CD14-positive monocyte (primary cell): ENCODE measurements at regions not wholly inside any gene's neighbourhood (a gene's known extent, or its start where the extent isn't known, plus 50 kb on each side); places are given as distances from the start of the nearest gene placed in this dataset.

Experiments used
- DNase-seq, 3 donors: peaks; one replicate each; pipeline ENCODE4 v3.0.0-alpha.2; 2011 to 2022
- H2AFZ ChIP-seq: 2 replicates; pipeline ENCODE4 v1.6.0; 2012; ENCODE audit warnings: mild to moderate bottlenecking, low read depth, low read length, inconsistent platforms; ENCODE audit not compliant: insufficient read depth, poor library complexity, severe bottlenecking
- H3K27ac ChIP-seq, 2 donors: 1 replicate in 1 of 2; 2 replicates in 1 of 2; pipeline ENCODE4 v1.5.1; 2012 to 2013; ENCODE audit warnings: low read length in 2 of 2, control low read depth in 1 of 2, inconsistent platforms in 1 of 2, low read depth in 1 of 2, mild to moderate bottlenecking in 1 of 2
- H3K27me3 ChIP-seq, 2 donors: one replicate each; pipeline versions ENCODE4 v1.6.0 to v1.6.1; 2011 to 2013; ENCODE audit warnings: low read length in 2 of 2; ENCODE audit not compliant: control insufficient read depth in 2 of 2, insufficient read depth in 2 of 2
- H3K36me3 ChIP-seq, 2 donors: replicated peaks in 1 of 2; 1 replicate in 1 of 2; 2 replicates in 1 of 2; pipeline versions ENCODE4 v1.5.1 to v1.6.1; 2012 to 2013; ENCODE audit warnings: low read length in 2 of 2, control low read depth in 1 of 2, inconsistent platforms in 1 of 2, mild to moderate bottlenecking in 1 of 2; ENCODE audit not compliant: insufficient read depth in 2 of 2, control insufficient read depth in 1 of 2
- H3K4me1 ChIP-seq, 2 donors: 1 replicate in 1 of 2; 2 replicates in 1 of 2; pipeline versions ENCODE4 v1.5.1 to v1.6.1; 2012 to 2013; ENCODE audit warnings: low read length in 2 of 2, control low read depth in 1 of 2, inconsistent platforms in 1 of 2, mild to moderate bottlenecking in 1 of 2, moderate library complexity in 1 of 2; ENCODE audit not compliant: insufficient read depth in 2 of 2, control insufficient read depth in 1 of 2
- H3K4me2 ChIP-seq: replicated peaks from 2 replicates; pipeline ENCODE3; 2012; ENCODE audit warnings: low read length, moderate library complexity, mild to moderate bottlenecking; ENCODE audit not compliant: poor library complexity, severe bottlenecking; ENCODE audit errors: extremely low read depth
- H3K4me3 ChIP-seq, 3 experiments: fragments of 200-600 bp in 1 of 3; sonication (generic) in 1 of 3; replicated peaks in 1 of 3; 1 replicate in 2 of 3; 2 replicates in 1 of 3; pipeline ENCODE4 v1.5.1; 2011 to 2013; ENCODE audit warnings: low read length in 3 of 3, mild to moderate bottlenecking in 3 of 3, control low read depth in 2 of 3, low read depth in 2 of 3, inconsistent platforms in 1 of 3, moderate library complexity in 1 of 3
- H3K79me2 ChIP-seq: 2 replicates; pipeline ENCODE4 v1.6.0; 2012; ENCODE audit warnings: mild to moderate bottlenecking, control low read depth, inconsistent platforms, low read length, moderate library complexity; ENCODE audit not compliant: insufficient read depth
- H3K9ac ChIP-seq: 2 replicates; pipeline ENCODE4 v1.6.0; 2017; ENCODE audit warnings: low read length, mild to moderate bottlenecking; ENCODE audit not compliant: insufficient read depth, poor library complexity, severe bottlenecking
- H3K9me3 ChIP-seq, 2 donors: replicated peaks in 1 of 2; 1 replicate in 1 of 2; 2 replicates in 1 of 2; pipeline versions ENCODE4 v1.5.1 to v1.6.1; 2012 to 2013; ENCODE audit warnings: low read length in 2 of 2, control low read depth in 1 of 2; ENCODE audit not compliant: control insufficient read depth in 1 of 2, insufficient read depth in 1 of 2
- H4K20me1 ChIP-seq: 2 replicates; pipeline ENCODE4 v1.6.0; 2012; ENCODE audit warnings: mild to moderate bottlenecking, low read length, control low read depth, moderate library complexity; ENCODE audit not compliant: insufficient read depth
- H3K27ac Mint-ChIP-seq, 7 donors: one replicate each; pipeline ENCODE4 v1.8.0; 2020; ENCODE audit warnings: mild to moderate bottlenecking in 7 of 7, mixed read lengths in 7 of 7, moderate library complexity in 6 of 7, inconsistent platforms in 2 of 7
- H3K27me3 Mint-ChIP-seq, 3 donors: one replicate each; pipeline ENCODE4 v1.8.0; 2021 to 2022; ENCODE audit warnings: low read depth in 3 of 3, mild to moderate bottlenecking in 3 of 3, mixed read lengths in 3 of 3, moderate library complexity in 3 of 3, inconsistent platforms in 1 of 3
- H3K36me3 Mint-ChIP-seq, 2 donors: one replicate each; pipeline ENCODE4 v1.8.0; 2020; ENCODE audit warnings: mixed read lengths in 2 of 2, inconsistent platforms in 1 of 2, mild to moderate bottlenecking in 1 of 2
- H3K4me1 Mint-ChIP-seq: one replicate; pipeline ENCODE4 v1.8.0; 2020; ENCODE audit warnings: mild to moderate bottlenecking, mixed read lengths
- H3K4me3 Mint-ChIP-seq, 2 donors: one replicate each; pipeline ENCODE4 v1.8.0; 2020; ENCODE audit warnings: mild to moderate bottlenecking in 2 of 2, mixed read lengths in 2 of 2, moderate library complexity in 1 of 2
- H3K9me3 Mint-ChIP-seq, 7 donors: one replicate each; pipeline ENCODE4 v1.8.0; 2020 to 2022; ENCODE audit warnings: mixed read lengths in 7 of 7, mild to moderate bottlenecking in 6 of 7, moderate library complexity in 6 of 7, inconsistent platforms in 2 of 7
- WGBS: methylation state at CpG from one replicate; pipeline ENCODE4 v1.1.5; 2013; ENCODE audit warnings: missing lambda C conversion rate; ENCODE audit not compliant: insufficient coverage; 5-methylcytosine and 5-hydroxymethylcytosine counted together
- intact Hi-C, 2 donors: fragments of 100-400 bp; cut with micrococcal nuclease; formaldehyde crosslinking; loops; one replicate each; pipeline versions ENCODE4 v1.15.0 to v1.15.1; 2023
- TF ChIP-seq, protein P1 (sequence below): fragments of 200-600 bp; IDR thresholded peaks from one replicate; pipeline ENCODE4 v1.8.0; 2022; ENCODE audit warnings: antibody characterized with exemption, mild to moderate bottlenecking

DNA sequence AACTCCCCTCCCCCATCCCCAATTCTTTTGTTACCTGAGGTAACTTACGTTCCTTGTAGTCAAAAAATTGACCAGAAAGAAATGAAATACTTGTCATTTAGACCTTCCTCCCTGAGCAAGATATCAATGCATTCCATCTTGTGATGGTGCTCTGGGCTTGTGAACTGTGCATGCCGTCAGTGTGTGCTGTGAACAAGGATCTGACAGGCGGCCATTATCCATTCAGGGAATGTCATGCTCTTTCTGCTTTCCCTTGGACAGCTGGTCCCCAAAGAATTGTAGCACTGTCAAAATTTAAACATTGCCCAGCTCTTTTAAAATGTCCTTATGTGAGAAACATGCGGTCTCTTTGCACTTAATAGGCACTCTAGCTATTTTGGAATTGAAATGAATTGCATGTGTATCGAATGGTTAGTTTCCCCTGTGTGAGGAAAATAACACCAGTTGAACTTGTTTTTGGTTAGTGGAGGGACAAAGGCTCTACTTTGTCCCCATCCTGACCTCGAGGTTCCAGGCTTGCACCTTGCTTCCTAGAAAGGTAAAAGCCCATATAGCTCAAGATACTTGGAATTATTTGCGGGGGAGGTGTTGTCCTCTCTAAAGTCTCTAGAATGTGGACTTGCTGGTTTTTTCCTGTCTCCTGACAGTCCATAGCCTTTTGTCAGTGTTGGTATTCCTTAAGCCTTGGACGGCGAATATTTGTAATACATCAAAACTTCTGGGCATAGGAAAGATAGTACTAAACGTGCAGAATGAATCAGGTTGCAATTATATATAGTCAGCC is 350.9 kb downstream of the NUP35 start:
- no peak for DNase-seq
- H3K4me1 Mint-ChIP-seq = no peaks in the 10 kb centered on the region
- H3K27me3 Mint-ChIP-seq = no peaks in the 10 kb centered on the region
- H3K4me3 Mint-ChIP-seq = no peak overlapping the region
- H3K4me1 ChIP-seq = no peaks in the 10 kb centered on the region
- no peak overlapping the region for H3K4me2 ChIP-seq
- H3K9me3 ChIP-seq = peaks cover 24 to 28% of the 10 kb centered on the region in 2 donors
- no peak overlapping the region for H3K27ac ChIP-seq
- intact Hi-C loops = no loop called here
- 93% methylated on average over 5 of the region's 10 CpGs for WGBS
- H3K36me3 ChIP-seq = no peaks in the 10 kb centered on the region
- TF ChIP-seq, protein P1, sequence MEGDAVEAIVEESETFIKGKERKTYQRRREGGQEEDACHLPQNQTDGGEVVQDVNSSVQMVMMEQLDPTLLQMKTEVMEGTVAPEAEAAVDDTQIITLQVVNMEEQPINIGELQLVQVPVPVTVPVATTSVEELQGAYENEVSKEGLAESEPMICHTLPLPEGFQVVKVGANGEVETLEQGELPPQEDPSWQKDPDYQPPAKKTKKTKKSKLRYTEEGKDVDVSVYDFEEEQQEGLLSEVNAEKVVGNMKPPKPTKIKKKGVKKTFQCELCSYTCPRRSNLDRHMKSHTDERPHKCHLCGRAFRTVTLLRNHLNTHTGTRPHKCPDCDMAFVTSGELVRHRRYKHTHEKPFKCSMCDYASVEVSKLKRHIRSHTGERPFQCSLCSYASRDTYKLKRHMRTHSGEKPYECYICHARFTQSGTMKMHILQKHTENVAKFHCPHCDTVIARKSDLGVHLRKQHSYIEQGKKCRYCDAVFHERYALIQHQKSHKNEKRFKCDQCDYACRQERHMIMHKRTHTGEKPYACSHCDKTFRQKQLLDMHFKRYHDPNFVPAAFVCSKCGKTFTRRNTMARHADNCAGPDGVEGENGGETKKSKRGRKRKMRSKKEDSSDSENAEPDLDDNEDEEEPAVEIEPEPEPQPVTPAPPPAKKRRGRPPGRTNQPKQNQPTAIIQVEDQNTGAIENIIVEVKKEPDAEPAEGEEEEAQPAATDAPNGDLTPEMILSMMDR = no peak
- no peak overlapping the region for H3K27ac Mint-ChIP-seq
- no peak overlapping the region for H3K4me3 ChIP-seq
- H4K20me1 ChIP-seq = no peaks in the 10 kb centered on the region
- peaks cover 13 to 23% (median 16%) of the 10 kb centered on the region in 7 donors for H3K9me3 Mint-ChIP-seq
- no peak overlapping the region for H2AFZ ChIP-seq
- H3K9ac ChIP-seq = no peak overlapping the region
- no peaks in the 10 kb centered on the region for H3K79me2 ChIP-seq
- H3K27me3 ChIP-seq = no peaks in the 10 kb centered on the region
- H3K36me3 Mint-ChIP-seq = no peaks in the 10 kb centered on the region

DNA sequence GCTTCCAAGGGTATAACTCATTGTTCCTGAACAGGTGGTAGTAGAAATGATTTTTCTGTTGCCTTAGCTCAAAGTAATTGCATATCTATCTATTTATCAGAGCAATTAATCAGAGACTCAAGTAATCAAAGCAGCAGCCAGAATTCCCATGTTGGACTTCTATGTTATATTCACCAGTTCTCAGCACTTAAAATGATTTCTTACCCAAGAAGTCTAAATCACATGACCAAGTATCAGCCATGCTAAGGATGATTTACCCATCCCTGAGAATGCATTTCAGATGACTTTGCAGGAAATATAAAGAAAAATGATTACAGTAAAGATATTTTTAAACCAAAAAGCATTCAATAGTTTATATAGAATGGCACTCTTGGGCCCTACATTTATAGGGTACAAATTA is 352.2 kb downstream of the NUP35 start:
- H3K27me3 Mint-ChIP-seq = no peaks in the 10 kb centered on the region
- H2AFZ ChIP-seq = no peak overlapping the region
- H3K27me3 ChIP-seq = no peaks in the 10 kb centered on the region
- no peaks in the 10 kb centered on the region for H3K4me1 ChIP-seq
- no peak for DNase-seq
- H3K9me3 ChIP-seq = peaks cover 12 to 18% of the 10 kb centered on the region in 2 donors
- H3K9me3 Mint-ChIP-seq = peaks cover 8 to 18% (median 10%) of the 10 kb centered on the region in 7 donors
- no peaks in the 10 kb centered on the region for H4K20me1 ChIP-seq
- no peaks in the 10 kb centered on the region for H3K36me3 Mint-ChIP-seq
- H3K27ac ChIP-seq = no peak overlapping the region
- H3K4me3 Mint-ChIP-seq = no peak overlapping the region
- H3K4me1 Mint-ChIP-seq = no peaks in the 10 kb centered on the region
- no peak overlapping the region for H3K27ac Mint-ChIP-seq
- TF ChIP-seq, protein P1 = no peak
- H3K9ac ChIP-seq = no peak overlapping the region
- no peaks in the 10 kb centered on the region for H3K79me2 ChIP-seq
- H3K4me2 ChIP-seq = no peak overlapping the region
- no peaks in the 10 kb centered on the region for H3K36me3 ChIP-seq
- H3K4me3 ChIP-seq = no peak overlapping the region
- intact Hi-C loops = no loop called here
